ENCODE measurements at regions not wholly inside any gene's neighbourhood (a gene's known extent, or its start where the extent isn't known, plus 50 kb on each side); places are given as distances from the start of the nearest gene placed in this dataset.
"Not testable (repeated sequence)": the region's sequence is repeated elsewhere in the genome, so short reads cannot be mapped to it uniquely, and the experiment has no call there.

GRCh38 chr12:5096241-5096924, 52.7 kb downstream of the KCNA5 start:
- DNase-seq: no peak

- no peak for DNase-seq
Measured at GRCh38 chr12:5097786-5098185, 54.1 kb downstream of the KCNA5 start.

GRCh38 chr12:5099136-5099535, 55.5 kb downstream of the KCNA5 start:
- DNase-seq: no peak

- no peak for DNase-seq
Measured at GRCh38 chr12:5099591-5099990, 55.9 kb downstream of the KCNA5 start.

GRCh38 chr12:5101686-5102085, 58.0 kb downstream of the KCNA5 start:
- DNase-seq: no peak

GRCh38 chr12:5102261-5102789, 58.6 kb downstream of the KCNA5 start:
- no peak for DNase-seq

GRCh38 chr12:5102806-5103205, 59.1 kb downstream of the KCNA5 start:
- DNase-seq: no peak

GRCh38 chr12:5110345-5110744, 66.7 kb downstream of the KCNA5 start:
- no peak for DNase-seq

- DNase-seq: no peak
Measured at GRCh38 chr12:5114436-5114835, 70.8 kb downstream of the KCNA5 start.

GRCh38 chr12:5121784-5122183, 78.1 kb downstream of the KCNA5 start:
- not testable (repeated sequence) for DNase-seq

- DNase-seq: not testable (repeated sequence)
Measured at GRCh38 chr12:5122256-5122831, 78.7 kb downstream of the KCNA5 start.

- DNase-seq: no peak
Measured at GRCh38 chr12:5123921-5124320, 80.2 kb downstream of the KCNA5 start.

GRCh38 chr12:5124401-5124800, 80.7 kb downstream of the KCNA5 start:
- no peak for DNase-seq

GRCh38 chr12:5134861-5135525, 91.3 kb downstream of the KCNA5 start:
- DNase-seq: no peak

GRCh38 chr12:5138256-5138655, 94.6 kb downstream of the KCNA5 start:
- DNase-seq: no peak

GRCh38 chr12:5138845-5139244, 95.2 kb downstream of the KCNA5 start:
- DNase-seq: no peak

GRCh38 chr12:5139751-5140150, 96.1 kb downstream of the KCNA5 start:
- DNase-seq: no peak

- no peak for DNase-seq
Measured at GRCh38 chr12:5140190-5140589, 96.5 kb downstream of the KCNA5 start.

GRCh38 chr12:5148880-5149279, 105.2 kb downstream of the KCNA5 start:
- no peak for DNase-seq

- DNase-seq: no peak
Measured at GRCh38 chr12:5154091-5154490, 110.4 kb downstream of the KCNA5 start.

GRCh38 chr12:5155866-5156265, 112.2 kb downstream of the KCNA5 start:
- DNase-seq: no peak

GRCh38 chr12:5160827-5161226, 117.1 kb downstream of the KCNA5 start:
- no peak for DNase-seq

GRCh38 chr12:5163661-5164060, 120.0 kb downstream of the KCNA5 start:
- no peak for DNase-seq

- DNase-seq: no peak
Measured at GRCh38 chr12:5165296-5165970, 121.8 kb downstream of the KCNA5 start.
